ENCODE measurements at regions not wholly inside any gene's neighbourhood (a gene's known extent, or its start where the extent isn't known, plus 50 kb on each side); places are given as distances from the start of the nearest gene placed in this dataset.
"Not testable (repeated sequence)": the region's sequence is repeated elsewhere in the genome, so short reads cannot be mapped to it uniquely, and the experiment has no call there.

DNA sequence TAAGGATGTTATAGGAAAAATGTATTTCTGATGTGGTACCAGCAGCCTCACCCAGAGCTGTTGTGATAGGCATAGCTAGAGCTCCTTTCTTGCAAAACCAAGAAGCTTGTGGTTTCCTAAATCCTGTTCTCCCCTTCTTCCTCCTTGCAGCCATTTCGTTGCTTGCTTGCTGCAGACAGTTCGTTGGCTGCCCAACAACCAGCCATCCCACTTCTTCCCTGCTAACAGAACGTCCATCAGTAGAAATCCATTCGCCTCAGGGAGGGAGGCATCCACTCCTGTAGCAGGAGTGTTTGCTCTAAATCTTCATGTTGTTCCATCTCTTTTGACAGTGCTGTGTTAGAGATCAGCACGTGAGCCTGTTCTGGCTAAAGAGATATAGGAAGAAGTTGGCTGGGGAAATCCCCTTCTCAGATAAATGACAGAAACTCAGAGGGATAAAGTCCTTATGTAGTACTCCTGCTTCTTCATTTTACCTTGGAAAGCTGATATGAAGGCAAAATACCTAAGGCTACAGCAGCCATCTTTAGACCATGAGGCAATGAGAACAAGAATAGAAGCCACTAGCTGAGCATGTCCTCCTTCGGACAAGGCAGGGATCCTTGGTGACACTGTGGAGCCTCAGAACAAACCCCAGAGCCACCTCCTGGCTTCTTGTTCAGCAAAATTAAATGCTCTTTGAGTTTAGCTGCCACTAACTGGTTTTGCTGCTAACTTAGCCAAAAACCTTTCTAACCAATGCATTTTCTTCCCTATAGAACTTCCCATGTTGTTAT is 68.4 kb upstream of the RELL1 start:
- no peak for DNase-seq (ENCODE audit: low read depth)
- TF ChIP-seq, protein P1, sequence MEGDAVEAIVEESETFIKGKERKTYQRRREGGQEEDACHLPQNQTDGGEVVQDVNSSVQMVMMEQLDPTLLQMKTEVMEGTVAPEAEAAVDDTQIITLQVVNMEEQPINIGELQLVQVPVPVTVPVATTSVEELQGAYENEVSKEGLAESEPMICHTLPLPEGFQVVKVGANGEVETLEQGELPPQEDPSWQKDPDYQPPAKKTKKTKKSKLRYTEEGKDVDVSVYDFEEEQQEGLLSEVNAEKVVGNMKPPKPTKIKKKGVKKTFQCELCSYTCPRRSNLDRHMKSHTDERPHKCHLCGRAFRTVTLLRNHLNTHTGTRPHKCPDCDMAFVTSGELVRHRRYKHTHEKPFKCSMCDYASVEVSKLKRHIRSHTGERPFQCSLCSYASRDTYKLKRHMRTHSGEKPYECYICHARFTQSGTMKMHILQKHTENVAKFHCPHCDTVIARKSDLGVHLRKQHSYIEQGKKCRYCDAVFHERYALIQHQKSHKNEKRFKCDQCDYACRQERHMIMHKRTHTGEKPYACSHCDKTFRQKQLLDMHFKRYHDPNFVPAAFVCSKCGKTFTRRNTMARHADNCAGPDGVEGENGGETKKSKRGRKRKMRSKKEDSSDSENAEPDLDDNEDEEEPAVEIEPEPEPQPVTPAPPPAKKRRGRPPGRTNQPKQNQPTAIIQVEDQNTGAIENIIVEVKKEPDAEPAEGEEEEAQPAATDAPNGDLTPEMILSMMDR (IDR thresholded peaks at IDR 0.05; ENCODE audit: insufficient read depth, low read depth, low read length) = no peak
- H3K4me3 ChIP-seq (ENCODE audit: low read depth, low read length) = no peak overlapping the region

DNA sequence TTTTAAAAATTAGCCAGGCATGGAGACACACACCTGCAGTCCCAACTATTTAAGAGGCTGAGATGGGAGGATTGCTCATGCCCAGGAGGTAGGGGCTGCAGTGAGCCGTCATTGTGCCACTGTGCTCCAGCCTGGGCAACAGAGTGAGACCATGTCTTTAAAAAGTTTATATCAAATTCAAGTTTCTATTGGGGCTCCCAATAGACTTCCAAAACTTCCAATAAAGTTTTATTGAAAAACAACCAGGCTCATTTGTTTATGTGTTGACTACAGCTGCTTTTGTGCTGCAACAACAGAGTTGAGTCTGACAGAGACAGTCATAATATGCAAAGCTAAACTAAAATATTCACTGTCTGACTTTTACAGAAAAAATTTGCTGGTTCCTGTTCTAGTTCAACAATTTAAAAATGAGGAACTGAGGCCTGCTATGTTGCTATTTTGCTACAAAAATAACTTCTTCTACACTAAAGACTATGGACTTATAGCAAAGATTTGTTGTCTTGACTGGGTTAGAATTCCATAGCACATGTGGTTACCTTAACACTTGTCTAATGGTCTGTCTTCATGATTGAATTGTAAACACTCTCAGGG is 63.3 kb upstream of the RELL1 start:
- no peak for DNase-seq (ENCODE audit: low read depth)
- TF ChIP-seq, protein P1 (IDR thresholded peaks at IDR 0.05; ENCODE audit: insufficient read depth, low read depth, low read length) = no peak
- H3K4me3 ChIP-seq (ENCODE audit: low read depth, low read length) = no peak overlapping the region

DNA sequence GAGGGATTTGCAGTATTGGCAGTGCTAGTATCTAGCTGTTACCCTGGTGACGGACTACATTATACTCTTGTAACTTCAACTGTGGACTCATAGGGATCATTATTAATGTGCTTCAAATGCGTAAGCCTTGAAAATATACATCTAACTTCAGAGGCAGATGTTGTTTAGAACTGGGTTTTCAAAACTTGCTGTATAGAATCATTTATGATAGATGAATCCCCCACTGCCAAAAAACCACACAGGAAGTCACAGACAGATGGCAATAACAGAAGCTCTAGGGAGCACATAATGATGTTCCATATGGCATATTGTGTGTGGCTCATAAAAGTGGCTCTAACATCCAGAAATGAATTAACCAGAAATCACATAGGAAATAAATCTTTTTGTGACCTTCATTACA is 62.3 kb upstream of the RELL1 start:
- TF ChIP-seq, protein P1 (IDR thresholded peaks at IDR 0.05; ENCODE audit: insufficient read depth, low read depth, low read length) = no peak
- no peak overlapping the region for H3K4me3 ChIP-seq (ENCODE audit: low read depth, low read length)
- DNase-seq (ENCODE audit: low read depth) = no peak

DNA sequence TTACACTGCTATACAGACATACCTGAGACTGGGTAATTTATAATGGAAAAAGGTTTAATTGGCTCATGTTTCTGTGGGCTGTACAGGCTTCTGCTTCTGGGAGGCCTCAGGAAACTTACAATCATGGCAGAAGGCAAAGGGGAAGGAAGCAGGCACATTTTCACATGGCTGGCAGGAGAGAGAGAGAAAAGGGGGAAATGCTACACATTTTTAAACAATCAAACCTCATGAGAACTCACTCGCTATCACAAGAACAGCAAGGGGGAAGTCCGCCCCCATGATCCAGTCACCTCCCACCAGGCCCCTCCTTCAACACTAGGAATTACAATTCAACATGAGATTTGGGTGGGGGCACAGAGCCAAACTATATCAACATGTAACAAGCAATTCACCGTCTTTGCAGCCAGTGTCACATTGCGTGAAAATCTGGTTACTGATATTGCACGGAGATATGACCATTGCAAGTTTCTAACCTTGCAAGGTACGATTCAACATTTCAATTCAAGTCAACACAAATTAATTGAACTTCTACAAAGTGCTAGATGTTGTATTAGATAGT is 61.7 kb upstream of the RELL1 start:
- TF ChIP-seq, protein P1 (IDR thresholded peaks at IDR 0.05; ENCODE audit: insufficient read depth, low read depth, low read length) = no peak
- DNase-seq (ENCODE audit: low read depth) = no peak
- H3K4me3 ChIP-seq (ENCODE audit: low read depth, low read length) = no peak overlapping the region

DNA sequence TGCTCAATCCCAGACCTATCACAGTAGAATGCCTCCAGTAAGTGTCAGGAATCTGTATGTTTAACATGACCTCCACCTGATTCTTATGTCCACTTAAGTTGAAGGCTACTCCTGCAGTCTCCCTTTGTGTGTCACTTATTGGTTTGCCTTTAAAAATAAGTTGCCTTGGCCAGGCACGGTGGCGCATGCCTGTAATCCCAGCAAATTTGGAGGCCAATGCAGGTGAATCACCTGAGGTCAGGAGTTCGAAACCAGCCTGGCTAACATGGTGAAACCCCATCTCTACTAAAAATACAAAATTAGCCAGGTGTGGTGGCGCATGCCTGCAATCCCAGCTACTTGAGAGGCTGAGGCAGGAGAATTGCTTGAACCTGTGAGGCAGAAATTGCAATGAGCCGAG is 60.7 kb upstream of the RELL1 start:
- not testable (repeated sequence) for H3K4me3 ChIP-seq (ENCODE audit: low read depth, low read length); DNase-seq (ENCODE audit: low read depth)

DNA sequence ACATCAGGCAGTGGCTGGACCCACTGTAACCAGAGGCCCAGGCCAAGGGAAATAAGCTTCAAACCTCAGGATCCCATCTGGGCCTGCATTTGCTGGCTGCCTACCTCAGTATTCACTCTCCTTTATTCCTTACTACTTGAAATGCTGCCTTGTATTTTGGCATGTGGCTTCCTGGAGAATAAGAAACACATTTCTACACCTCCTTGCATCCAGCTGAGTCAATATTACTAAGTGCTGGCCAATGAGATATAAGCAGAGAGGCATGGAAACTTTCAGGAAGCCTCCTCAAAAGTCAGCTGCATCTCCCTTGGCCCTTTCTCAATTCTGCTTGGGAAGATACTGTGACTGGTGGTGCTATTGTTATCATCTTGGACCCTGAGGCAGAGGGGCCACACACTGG is 59.8 kb upstream of the RELL1 start:
- H3K4me3 ChIP-seq (ENCODE audit: low read depth, low read length) = no peak overlapping the region
- DNase-seq (ENCODE audit: low read depth) = no peak
- TF ChIP-seq, protein P1 (IDR thresholded peaks at IDR 0.05; ENCODE audit: insufficient read depth, low read depth, low read length) = no peak

DNA sequence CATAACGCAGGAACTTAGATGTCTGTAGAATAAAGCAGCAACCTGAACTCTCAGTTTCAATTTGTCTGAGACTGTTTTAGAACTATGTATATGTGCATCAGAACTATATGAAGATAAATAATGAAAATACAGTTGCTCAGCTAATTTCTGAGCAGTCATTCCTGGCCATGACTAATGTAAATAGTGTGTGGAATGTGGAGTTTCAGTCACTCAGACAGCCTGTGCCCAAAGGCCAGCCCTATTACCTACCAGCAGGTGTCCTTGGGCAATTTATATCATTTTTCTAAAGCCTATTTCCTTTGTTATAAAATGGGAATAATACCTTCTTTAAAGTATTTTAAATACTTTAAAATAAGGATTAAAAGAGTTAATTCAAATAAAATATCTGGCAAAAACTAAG is 56.0 kb upstream of the RELL1 start:
- H3K4me3 ChIP-seq (ENCODE audit: low read depth, low read length) = no peak overlapping the region
- TF ChIP-seq, protein P1 (IDR thresholded peaks at IDR 0.05; ENCODE audit: insufficient read depth, low read depth, low read length) = no peak
- DNase-seq (ENCODE audit: low read depth) = no peak

All from fibroblast of villous mesenchyme (primary cell).